SK-N-SH (cell line): ENCODE measurements at regions not wholly inside any gene's neighbourhood (a gene's known extent, or its start where the extent isn't known, plus 50 kb on each side); places are given as distances from the start of the nearest gene placed in this dataset.

Source experiments
- CTCF ChIA-PET: fragments of 300-600, 350-600 bp; formaldehyde crosslinking; extraction: SDS; loops from one replicate; lab custom pipeline; 2021; lab: Yijun Ruan, JAX
- POLR2A ChIA-PET: fragments of 350-600 bp; sonication (Branson Sonifier 250); formaldehyde crosslinking; extraction: SDS; loops from one replicate; lab custom pipeline; 2020; ENCODE audit warnings: antibody characterized with exemption, inconsistent platforms; lab: Yijun Ruan, JAX
- DNase-seq: peaks from one replicate; pipeline ENCODE4 v3.0.0; 2012
- H2AFZ ChIP-seq: fragments of 200-600 bp; sonication (generic); 2 replicates; pipeline ENCODE4 v1.8.1; 2016; ENCODE audit warnings: antibody characterized with exemption, mild to moderate bottlenecking, low read depth
- H3F3A ChIP-seq: fragments of 200-600 bp; sonication (generic); replicated peaks from 2 replicates; pipeline ENCODE3; 2016; ENCODE audit warnings: antibody characterized with exemption, mild to moderate bottlenecking; ENCODE audit not compliant: insufficient read depth
- H3K27ac ChIP-seq, 2 experiments: fragments of 200-500 bp in 1 of 2; fragments of 200-600 bp in 1 of 2; sonication (Bioruptor generic) in 1 of 2; sonication (generic), shearing (Covaris generic) in 1 of 2; 2 replicates each; pipeline versions ENCODE4 v1.5.1 to v1.6.1; 2014 to 2016; ENCODE audit warnings: low read depth in 2 of 2, inconsistent platforms in 1 of 2, low read length in 1 of 2, mild to moderate bottlenecking in 1 of 2, mixed read lengths in 1 of 2
- H3K27me3 ChIP-seq: fragments of 200-600 bp; sonication (generic), shearing (Covaris generic); 2 replicates; pipeline ENCODE4 v1.6.1; 2016; ENCODE audit warnings: mixed run types; ENCODE audit not compliant: insufficient read depth
- H3K36me3 ChIP-seq, 2 experiments: fragments of 200-500 bp in 1 of 2; fragments of 200-600 bp in 1 of 2; sonication (Bioruptor generic) in 1 of 2; sonication (generic) in 1 of 2; replicated peaks in 1 of 2; 2 replicates each; pipeline versions ENCODE3 to v1.5.1; 2014 to 2016; ENCODE audit warnings: low read length in 1 of 2, mild to moderate bottlenecking in 1 of 2; ENCODE audit not compliant: insufficient read depth in 2 of 2, control insufficient read depth in 1 of 2
- H3K4me1 ChIP-seq, 2 experiments: fragments of 200-500 bp in 1 of 2; fragments of 200-600 bp in 1 of 2; sonication (Bioruptor generic) in 1 of 2; sonication (generic), shearing (Covaris generic) in 1 of 2; 2 replicates each; pipeline versions ENCODE4 v1.5.1 to v1.6.1; 2014 to 2016; ENCODE audit warnings: low read depth in 1 of 2, low read length in 1 of 2, mixed run types in 1 of 2; ENCODE audit not compliant: insufficient read depth in 2 of 2, control insufficient read depth in 1 of 2
- H3K4me2 ChIP-seq: fragments of 200-600 bp; sonication (generic), shearing (Covaris generic); 2 replicates; pipeline ENCODE4 v1.6.1; 2017; ENCODE audit warnings: mixed run types
- H3K4me3 ChIP-seq, 2 experiments: fragments of 200-500 bp in 1 of 2; fragments of 200-600 bp in 1 of 2; sonication (Bioruptor generic) in 1 of 2; sonication (generic), shearing (Covaris generic) in 1 of 2; 2 replicates each; pipeline versions ENCODE4 v1.5.1 to v1.8.1; 2014 to 2016; ENCODE audit warnings: low read depth in 2 of 2, inconsistent platforms in 1 of 2, low read length in 1 of 2, mild to moderate bottlenecking in 1 of 2, mixed read lengths in 1 of 2, moderate library complexity in 1 of 2
- H3K79me2 ChIP-seq: fragments of 200-600 bp; sonication (generic); 2 replicates; pipeline ENCODE4 v1.8.1; 2017; ENCODE audit warnings: mild to moderate bottlenecking; ENCODE audit not compliant: insufficient read depth
- H3K9ac ChIP-seq: fragments of 200-600 bp; sonication (generic); 2 replicates; pipeline ENCODE4 v1.6.1; 2017; ENCODE audit warnings: mixed run types
- H3K9me2 ChIP-seq: fragments of 200-600 bp; sonication (generic); 2 replicates; pipeline ENCODE4 v1.6.1; 2017; ENCODE audit warnings: mixed run types
- H3K9me3 ChIP-seq: fragments of 200-600 bp; sonication (generic); 2 replicates; pipeline ENCODE4 v1.6.1; 2017; ENCODE audit warnings: mixed run types, mild to moderate bottlenecking, moderate library complexity
- H4K20me1 ChIP-seq: fragments of 200-600 bp; sonication (generic); 2 replicates; pipeline ENCODE4 v1.6.1; 2017; ENCODE audit warnings: mild to moderate bottlenecking, mixed run types; ENCODE audit not compliant: insufficient read depth
- CHD2 ChIP-seq: fragments of 150-350 bp; IDR thresholded peaks from 2 replicates; pipeline ENCODE4 v1.6.1; 2018; ENCODE audit warnings: low read length; ENCODE audit not compliant: partially characterized antibody
- ELF1 ChIP-seq: IDR thresholded peaks from 2 replicates; pipeline ENCODE4 v1.4.0; 2012
- EP300 ChIP-seq, 2 experiments: IDR thresholded peaks; 2 replicates each; pipeline versions ENCODE4 v1.4.0 to v1.6.1; 2012; ENCODE audit warnings: borderline replicate concordance in 1 of 2, low read depth in 1 of 2, low read length in 1 of 2
- EZH2phosphoT487 ChIP-seq: fragments of 200-600 bp; sonication (generic); IDR thresholded peaks from 2 replicates; pipeline ENCODE4 v1.6.1; 2017; ENCODE audit warnings: low read depth, mixed run types, mild to moderate bottlenecking, antibody characterized with exemption, moderate library complexity, borderline replicate concordance
- FOSL2 ChIP-seq: IDR thresholded peaks from 2 replicates; pipeline ENCODE4 v1.4.0; 2012; ENCODE audit warnings: low read depth, mild to moderate bottlenecking, moderate library complexity, borderline replicate concordance
- FOXJ3 ChIP-seq: sonication (generic); formaldehyde crosslinking; IDR thresholded peaks from 2 replicates; pipeline ENCODE4 v1.5.1; 2020; ENCODE audit warnings: mild to moderate bottlenecking, missing genetic modification reagents
- GATA2 ChIP-seq: sonication (generic); formaldehyde crosslinking; IDR thresholded peaks from 2 replicates; pipeline ENCODE4 v1.5.0; 2020; ENCODE audit warnings: mild to moderate bottlenecking, missing genetic modification reagents
- JUND ChIP-seq: IDR thresholded peaks from 2 replicates; pipeline ENCODE4 v1.4.0; 2012
- MEF2A ChIP-seq: IDR thresholded peaks from 2 replicates; pipeline ENCODE4 v1.4.0; 2012; ENCODE audit warnings: low read depth, borderline replicate concordance
- MXI1 ChIP-seq: IDR thresholded peaks from 2 replicates; pipeline ENCODE4 v1.6.1; 2012; ENCODE audit warnings: mild to moderate bottlenecking, low read depth, low read length, improper control_type of control experiment
- NRF1 ChIP-seq: IDR thresholded peaks from 2 replicates; pipeline ENCODE4 v1.6.1; 2012; ENCODE audit warnings: low read depth, mild to moderate bottlenecking, low read length
- PBX3 ChIP-seq: IDR thresholded peaks from 2 replicates; pipeline ENCODE4; 2012
- RAD21 ChIP-seq: IDR thresholded peaks from 2 replicates; pipeline ENCODE4 v1.6.1; 2012; ENCODE audit warnings: mild to moderate bottlenecking, low read length
- RXRA ChIP-seq: IDR thresholded peaks from 2 replicates; pipeline ENCODE4 v1.4.0; 2012; ENCODE audit warnings: low read depth, mild to moderate bottlenecking, borderline replicate concordance
- TAF1 ChIP-seq: IDR thresholded peaks from 2 replicates; pipeline ENCODE4 v1.6.1; 2012; ENCODE audit warnings: low read depth, mild to moderate bottlenecking, low read length, moderate library complexity, borderline replicate concordance
- USF1 ChIP-seq: IDR thresholded peaks from 2 replicates; pipeline ENCODE4 v1.4.0; 2012; ENCODE audit warnings: low read depth, borderline replicate concordance
- WGBS: methylation state at CpG from one replicate; pipeline ENCODE4 v1.1.6; 2017; ENCODE audit warnings: low lambda C conversion rate; 5-methylcytosine and 5-hydroxymethylcytosine counted together
- TF ChIP-seq, protein P1 (sequence below): IDR thresholded peaks from 2 replicates; pipeline ENCODE4 v1.6.1; 2012; ENCODE audit warnings: mild to moderate bottlenecking, low read depth, low read length, moderate library complexity
- TF ChIP-seq, protein P2 (sequence below): IDR thresholded peaks from 2 replicates; pipeline ENCODE4 v1.4.0; 2012; ENCODE audit warnings: low read depth
- TF ChIP-seq, protein P3 (sequence below): IDR thresholded peaks from 2 replicates; pipeline ENCODE4 v1.4.0; 2012; ENCODE audit warnings: low read depth, borderline replicate concordance

DNA sequence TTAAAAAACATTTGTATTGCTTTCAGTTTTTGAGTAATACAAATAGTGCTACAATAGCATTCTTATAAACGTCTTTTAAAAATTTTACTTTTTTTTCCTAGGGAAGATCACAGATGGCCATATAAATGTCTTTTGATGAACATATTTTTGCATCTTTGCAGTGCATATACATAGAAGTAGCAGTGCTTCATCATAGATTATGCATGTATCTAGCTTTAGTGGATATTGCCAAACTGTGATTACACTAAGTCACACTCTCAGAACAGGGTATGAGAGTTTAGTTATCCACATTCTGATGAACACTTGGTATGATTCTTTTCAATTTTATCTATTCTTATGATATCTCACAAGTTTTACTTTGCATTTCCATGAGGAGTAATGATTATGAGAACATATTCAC, 99.8 kb upstream of the ASCC3 start (continued):
- TF ChIP-seq, protein P1, sequence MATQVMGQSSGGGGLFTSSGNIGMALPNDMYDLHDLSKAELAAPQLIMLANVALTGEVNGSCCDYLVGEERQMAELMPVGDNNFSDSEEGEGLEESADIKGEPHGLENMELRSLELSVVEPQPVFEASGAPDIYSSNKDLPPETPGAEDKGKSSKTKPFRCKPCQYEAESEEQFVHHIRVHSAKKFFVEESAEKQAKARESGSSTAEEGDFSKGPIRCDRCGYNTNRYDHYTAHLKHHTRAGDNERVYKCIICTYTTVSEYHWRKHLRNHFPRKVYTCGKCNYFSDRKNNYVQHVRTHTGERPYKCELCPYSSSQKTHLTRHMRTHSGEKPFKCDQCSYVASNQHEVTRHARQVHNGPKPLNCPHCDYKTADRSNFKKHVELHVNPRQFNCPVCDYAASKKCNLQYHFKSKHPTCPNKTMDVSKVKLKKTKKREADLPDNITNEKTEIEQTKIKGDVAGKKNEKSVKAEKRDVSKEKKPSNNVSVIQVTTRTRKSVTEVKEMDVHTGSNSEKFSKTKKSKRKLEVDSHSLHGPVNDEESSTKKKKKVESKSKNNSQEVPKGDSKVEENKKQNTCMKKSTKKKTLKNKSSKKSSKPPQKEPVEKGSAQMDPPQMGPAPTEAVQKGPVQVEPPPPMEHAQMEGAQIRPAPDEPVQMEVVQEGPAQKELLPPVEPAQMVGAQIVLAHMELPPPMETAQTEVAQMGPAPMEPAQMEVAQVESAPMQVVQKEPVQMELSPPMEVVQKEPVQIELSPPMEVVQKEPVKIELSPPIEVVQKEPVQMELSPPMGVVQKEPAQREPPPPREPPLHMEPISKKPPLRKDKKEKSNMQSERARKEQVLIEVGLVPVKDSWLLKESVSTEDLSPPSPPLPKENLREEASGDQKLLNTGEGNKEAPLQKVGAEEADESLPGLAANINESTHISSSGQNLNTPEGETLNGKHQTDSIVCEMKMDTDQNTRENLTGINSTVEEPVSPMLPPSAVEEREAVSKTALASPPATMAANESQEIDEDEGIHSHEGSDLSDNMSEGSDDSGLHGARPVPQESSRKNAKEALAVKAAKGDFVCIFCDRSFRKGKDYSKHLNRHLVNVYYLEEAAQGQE, result no peak
- no peak for TF ChIP-seq MEF2A

GRCh38 chr6:100986921-100987320, 105.8 kb upstream of the ASCC3 start:
- ChIA-PET POLR2A (no interaction called here), CTCF (interaction anchor here (1.1 kb wide), 1 partner anchor 21 kb away, joined by 3 read pairs; no protein-coding TSS in a partner anchor)
- 27% methylated on average over 1 of the region's 1 CpG for WGBS
- no peaks in the 10 kb centered on the region for H4K20me1 ChIP-seq
- H3F3A ChIP-seq, result no peaks in the 10 kb centered on the region
- no peaks in the 10 kb centered on the region for H3K79me2 ChIP-seq
- TF ChIP-seq MEF2A (no peak), TAF1 (no peak), USF1 (no peak), JUND (no peak), RXRA (no peak), ELF1 (no peak), RAD21 (no peak), FOXJ3 (CRISPR knock-in tag) (no peak), GATA2 (CRISPR knock-in tag) (no peak), MXI1 (no peak), EZH2phosphoT487 (no peak), FOSL2 (no peak), CHD2 (no peak), EP300 (IDR thresholded peaks at IDR 0.05; ENCODE audit: borderline replicate concordance in 1 of 2, low read depth in 1 of 2, low read length in 1 of 2) (no peak), PBX3 (no peak), NRF1 (no peak)
- TF ChIP-seq, protein P1, result no peak
- TF ChIP-seq, protein P2, sequence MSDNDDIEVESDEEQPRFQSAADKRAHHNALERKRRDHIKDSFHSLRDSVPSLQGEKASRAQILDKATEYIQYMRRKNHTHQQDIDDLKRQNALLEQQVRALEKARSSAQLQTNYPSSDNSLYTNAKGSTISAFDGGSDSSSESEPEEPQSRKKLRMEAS, result no peak
- TF ChIP-seq, protein P3, sequence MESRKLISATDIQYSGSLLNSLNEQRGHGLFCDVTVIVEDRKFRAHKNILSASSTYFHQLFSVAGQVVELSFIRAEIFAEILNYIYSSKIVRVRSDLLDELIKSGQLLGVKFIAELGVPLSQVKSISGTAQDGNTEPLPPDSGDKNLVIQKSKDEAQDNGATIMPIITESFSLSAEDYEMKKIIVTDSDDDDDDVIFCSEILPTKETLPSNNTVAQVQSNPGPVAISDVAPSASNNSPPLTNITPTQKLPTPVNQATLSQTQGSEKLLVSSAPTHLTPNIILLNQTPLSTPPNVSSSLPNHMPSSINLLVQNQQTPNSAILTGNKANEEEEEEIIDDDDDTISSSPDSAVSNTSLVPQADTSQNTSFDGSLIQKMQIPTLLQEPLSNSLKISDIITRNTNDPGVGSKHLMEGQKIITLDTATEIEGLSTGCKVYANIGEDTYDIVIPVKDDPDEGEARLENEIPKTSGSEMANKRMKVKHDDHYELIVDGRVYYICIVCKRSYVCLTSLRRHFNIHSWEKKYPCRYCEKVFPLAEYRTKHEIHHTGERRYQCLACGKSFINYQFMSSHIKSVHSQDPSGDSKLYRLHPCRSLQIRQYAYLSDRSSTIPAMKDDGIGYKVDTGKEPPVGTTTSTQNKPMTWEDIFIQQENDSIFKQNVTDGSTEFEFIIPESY, result no peak
- H3K9me3 ChIP-seq, result no peaks in the 10 kb centered on the region
- H3K27me3 ChIP-seq, result no peaks in the 10 kb centered on the region
- H3K4me1 ChIP-seq, result no peaks in the 10 kb centered on the region
- no peak overlapping the region for H3K4me2 ChIP-seq
- DNase-seq, result no peak
- H3K27ac ChIP-seq, result no peak overlapping the region
- no peaks in the 10 kb centered on the region for H3K9me2 ChIP-seq
- no peaks in the 10 kb centered on the region for H3K36me3 ChIP-seq
- H3K9ac ChIP-seq, result no peak overlapping the region
- H2AFZ ChIP-seq, result no peak overlapping the region
- no peak overlapping the region for H3K4me3 ChIP-seq
